HG02798 (cell line): ENCODE measurements at regions not wholly inside any gene's neighbourhood (a gene's known extent, or its start where the extent isn't known, plus 50 kb on each side); places are given as distances from the start of the nearest gene placed in this dataset.
"Not testable (repeated sequence)": the region's sequence is repeated elsewhere in the genome, so short reads cannot be mapped to it uniquely, and the experiment has no call there.

Experiments
- ATAC-seq: cut with Tn5 transposase; IDR thresholded peaks from one replicate; pipeline ENCODE4 v1.9.1; 2021; ENCODE audit warnings: mild to moderate bottlenecking; ENCODE audit not compliant: unreplicated experiment, poor library complexity

- no peak for ATAC-seq
These were observed 181.5 kb downstream of the CWF19L2 start for GRCh38 chr11:107276077-107276476.

DNA sequence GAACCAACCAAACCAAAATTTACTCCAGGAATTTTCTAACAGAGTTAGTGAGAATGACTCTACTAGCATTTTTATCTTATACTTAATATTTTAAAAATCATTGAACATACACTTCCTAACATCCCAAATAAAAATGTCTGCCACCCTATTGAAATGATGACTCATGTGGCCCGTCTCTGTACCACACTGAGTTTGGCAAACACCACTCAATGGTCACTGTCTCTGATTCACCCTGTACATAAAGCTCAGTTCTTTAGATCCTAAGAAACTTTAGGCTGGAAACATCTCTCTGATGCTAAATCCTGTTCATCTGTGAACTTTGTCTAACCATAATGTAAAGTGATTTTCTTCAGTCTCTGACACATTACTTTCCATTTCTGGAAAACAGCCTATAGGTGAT, 182.0 kb downstream of the CWF19L2 start:
- no peak for ATAC-seq

GRCh38 chr11:107274138-107274537, 183.5 kb downstream of the CWF19L2 start:
- ATAC-seq: no peak

DNA sequence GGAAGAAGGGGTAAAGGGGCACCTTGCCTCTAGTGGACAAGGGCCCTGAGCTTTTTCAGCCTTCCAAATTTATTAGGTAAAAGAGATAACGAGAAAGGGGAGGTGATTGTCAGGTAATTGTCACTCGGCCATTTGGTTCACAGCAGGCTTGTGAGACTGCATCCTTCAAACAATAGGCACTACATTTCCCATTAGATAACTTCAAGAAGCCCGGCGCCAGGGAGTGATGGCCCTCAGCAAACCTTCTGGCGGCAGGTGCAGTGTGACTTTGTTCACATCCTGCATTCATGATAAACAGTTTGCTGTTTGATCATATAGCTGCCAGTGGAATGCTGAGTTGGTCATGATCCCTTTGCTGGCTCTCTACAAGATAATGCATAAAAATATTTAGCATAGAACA, 185.1 kb downstream of the CWF19L2 start:
- ATAC-seq: no peak

GRCh38 chr11:107271425-107271824, 186.2 kb downstream of the CWF19L2 start:
- no peak for ATAC-seq

- ATAC-seq: no peak
These were observed 188.6 kb downstream of the CWF19L2 start for GRCh38 chr11:107268977-107269376.

GRCh38 chr11:107266455-107266854, 191.2 kb downstream of the CWF19L2 start:
- no peak for ATAC-seq

DNA sequence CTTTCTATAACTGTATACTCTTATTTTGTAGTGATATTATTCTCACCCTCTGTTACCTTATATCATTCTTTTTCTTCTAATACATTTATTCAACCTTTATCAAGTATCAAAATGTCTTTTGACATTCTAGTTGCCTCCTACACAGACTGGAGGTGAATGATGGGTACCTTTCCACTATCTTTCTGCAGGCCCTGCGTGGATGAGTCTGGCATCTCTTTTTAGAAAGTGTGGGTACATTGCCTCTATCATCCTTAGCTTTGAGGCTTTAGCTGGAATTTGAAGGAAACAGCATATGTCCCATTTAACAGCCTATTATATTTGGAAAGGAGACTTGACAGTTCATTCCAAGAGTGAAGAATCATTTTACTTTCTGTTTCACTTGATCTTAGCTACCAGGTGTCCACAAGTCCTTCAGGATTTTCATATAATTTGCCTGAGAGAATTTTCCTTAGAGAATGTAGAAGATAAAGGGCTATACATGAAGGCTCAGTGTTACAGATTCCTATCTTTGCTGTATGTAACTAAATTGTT, 192.0 kb downstream of the CWF19L2 start:
- no peak for ATAC-seq

DNA sequence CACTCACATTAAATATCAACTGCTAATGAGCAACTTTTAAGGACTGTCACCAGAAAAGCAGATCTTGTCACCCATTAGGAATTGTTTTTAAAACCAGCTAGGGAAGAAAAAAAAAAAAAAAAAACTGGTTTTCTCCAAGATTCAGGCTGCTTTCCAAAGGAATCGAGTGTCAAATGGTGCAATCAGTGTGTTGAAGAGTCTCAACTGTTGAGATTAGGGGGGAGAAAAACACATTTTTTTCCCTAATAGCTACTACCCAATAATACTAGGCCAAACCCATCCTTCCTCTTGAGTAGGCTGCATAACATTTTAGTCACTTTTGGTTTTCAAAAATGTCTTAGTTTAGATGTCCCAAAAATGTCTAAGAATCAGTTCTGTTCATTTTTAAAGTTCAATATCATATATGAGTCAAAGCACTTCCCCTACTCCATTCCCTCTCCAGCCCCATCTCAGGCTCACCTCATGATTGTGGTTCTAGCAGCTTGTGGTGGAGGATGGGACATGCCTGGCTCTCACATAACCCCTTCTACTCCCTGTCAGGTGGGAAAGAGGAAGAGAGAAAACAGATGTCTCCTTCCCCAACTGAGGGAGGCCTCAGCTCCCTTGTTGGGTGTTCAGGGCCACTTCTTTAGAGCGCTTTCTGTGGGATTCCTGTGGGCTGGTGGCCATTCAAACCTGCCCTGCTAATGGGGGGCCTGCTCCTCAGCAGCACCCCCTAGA, 193.6 kb downstream of the CWF19L2 start:
- peak; percentile 57 for ATAC-seq

- ATAC-seq: no peak
These were observed 197.8 kb downstream of the CWF19L2 start for GRCh38 chr11:107259811-107260221.

- ATAC-seq: no peak
These were observed 199.9 kb downstream of the CWF19L2 start for GRCh38 chr11:107257710-107258109.

DNA sequence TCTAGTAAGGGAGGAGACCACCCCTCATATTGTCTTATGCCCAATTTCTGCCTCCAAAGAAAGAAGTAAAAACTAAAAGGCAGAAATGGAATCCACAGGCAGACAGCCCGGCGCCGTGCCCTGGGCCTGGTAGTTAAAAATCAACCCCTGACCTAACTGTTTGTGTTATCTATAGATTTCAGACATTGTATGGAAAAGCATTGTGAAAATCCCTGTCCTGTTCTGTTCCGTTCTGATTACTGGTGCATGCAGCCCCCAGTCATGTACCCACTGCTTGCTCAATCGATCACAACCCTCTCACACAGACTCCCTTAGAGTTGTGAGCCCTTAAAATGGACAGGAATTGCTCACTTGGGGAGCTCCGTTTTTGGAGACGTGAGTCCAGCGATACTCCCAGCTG, 204.0 kb downstream of the CWF19L2 start:
- ATAC-seq: not testable (repeated sequence)

- peak; percentile 91 for ATAC-seq
These were observed 205.0 kb downstream of the CWF19L2 start for GRCh38 chr11:107252429-107253161.

GRCh38 chr11:107251298-107251697, 206.3 kb downstream of the CWF19L2 start:
- no peak for ATAC-seq

- ATAC-seq: no peak
These were observed 207.6 kb downstream of the CWF19L2 start for GRCh38 chr11:107250017-107250416.

- no peak for ATAC-seq
These were observed 208.6 kb downstream of the CWF19L2 start for GRCh38 chr11:107249054-107249453.

DNA sequence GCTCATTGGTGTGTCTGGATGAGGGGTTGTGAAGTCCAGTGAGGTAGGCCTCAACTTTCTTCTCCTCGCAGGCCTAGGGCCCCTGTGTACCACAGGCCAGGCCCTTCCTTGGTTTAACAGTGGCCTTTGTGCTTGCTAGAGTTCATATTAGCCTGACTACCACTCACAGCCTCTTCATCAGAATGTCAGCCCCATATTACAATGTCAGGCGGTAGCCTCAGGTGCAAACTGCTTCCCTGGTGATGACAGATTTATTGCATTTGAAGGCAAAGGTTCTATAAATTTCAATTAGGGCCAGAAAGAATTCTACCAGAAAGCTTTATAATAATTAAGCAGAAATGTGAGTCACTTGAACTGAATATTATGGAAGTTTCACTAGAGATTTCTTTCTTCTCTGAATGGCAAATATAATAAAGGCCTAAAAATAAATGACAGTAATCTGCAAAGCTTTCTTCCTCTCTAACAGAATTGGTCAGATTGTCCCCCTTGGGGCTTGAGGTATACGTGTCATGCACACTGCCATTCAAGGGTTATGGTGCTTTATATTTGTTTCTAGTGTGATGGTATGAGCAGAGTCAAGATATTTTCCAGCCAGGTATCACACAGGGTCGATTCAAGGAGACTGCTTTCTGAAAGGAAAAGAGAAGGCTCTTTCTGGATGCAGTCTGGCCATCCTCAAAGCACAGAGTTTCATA, 210.3 kb downstream of the CWF19L2 start:
- ATAC-seq: no peak

GRCh38 chr11:107243929-107244328, 213.7 kb downstream of the CWF19L2 start:
- no peak for ATAC-seq

GRCh38 chr11:107232451-107232850, 214.2 kb upstream of the GUCY1A2 start:
- ATAC-seq: no peak

DNA sequence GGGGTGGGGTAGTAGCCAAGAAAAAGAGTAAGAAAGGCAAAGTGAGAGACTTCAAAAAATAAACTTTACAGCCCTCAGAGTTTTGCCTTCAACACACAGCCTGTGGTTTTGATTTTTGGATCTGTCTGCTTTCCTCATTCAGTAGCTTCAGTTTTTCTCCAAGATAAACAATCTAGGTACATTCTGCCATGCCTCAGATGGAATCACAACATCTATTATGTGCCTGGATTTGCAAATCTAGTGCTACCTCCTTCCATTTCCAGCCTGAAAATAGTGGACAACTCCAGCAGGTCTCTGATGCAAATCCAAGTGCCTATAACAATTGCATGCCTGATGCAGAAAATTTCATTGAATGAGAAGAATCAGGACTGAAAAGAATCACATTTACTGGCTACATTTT, 206.6 kb upstream of the GUCY1A2 start:
- no peak for ATAC-seq

DNA sequence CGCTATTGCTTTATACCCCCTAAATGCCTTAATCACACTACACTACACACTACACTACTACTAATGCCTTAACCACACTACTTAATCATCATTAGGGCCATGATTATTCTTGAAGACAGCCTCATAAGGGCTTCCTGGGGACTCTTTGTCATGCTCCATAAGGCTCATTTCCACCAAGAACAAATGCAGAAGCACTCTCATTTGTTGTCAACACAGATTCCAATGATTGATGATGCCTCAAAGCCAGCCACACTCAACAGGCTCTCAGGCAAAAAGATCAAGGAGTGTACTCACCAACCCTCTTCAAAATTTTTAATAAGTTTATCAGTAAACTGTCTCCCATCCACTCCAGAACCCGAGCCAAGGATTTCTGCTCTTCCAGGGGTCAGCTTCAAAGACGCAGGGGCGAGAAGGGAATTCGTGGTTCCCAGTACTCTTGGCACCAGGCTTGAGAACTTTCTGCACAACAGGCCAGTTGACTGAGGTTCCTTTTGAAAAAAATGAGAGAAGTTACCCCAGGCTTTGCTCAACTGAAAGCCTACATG, 204.7 kb upstream of the GUCY1A2 start:
- ATAC-seq: no peak
